ENCODE measurements at regions not wholly inside any gene's neighbourhood (a gene's known extent, or its start where the extent isn't known, plus 50 kb on each side); places are given as distances from the start of the nearest gene placed in this dataset.

DNA sequence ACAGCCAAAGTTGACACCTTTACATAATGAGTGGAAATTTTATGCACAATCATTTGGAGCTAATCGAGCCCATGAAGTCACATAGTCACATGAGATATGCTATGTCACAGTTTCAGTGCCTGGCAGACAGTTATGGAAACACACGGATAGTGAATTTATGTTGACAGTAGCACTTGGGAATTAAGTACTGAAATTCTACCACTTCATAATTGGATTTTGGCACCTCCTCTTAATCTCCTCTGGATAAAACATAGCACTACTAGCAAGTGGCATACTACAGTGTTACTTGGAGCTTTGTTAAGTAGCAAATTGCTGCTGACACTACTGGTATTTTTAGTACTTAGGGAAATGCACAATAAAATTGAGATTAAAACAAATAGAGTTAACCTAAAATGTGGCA lies 1679.4 kb downstream of the OTOL1 start:
- TF ChIP-seq, protein P1, sequence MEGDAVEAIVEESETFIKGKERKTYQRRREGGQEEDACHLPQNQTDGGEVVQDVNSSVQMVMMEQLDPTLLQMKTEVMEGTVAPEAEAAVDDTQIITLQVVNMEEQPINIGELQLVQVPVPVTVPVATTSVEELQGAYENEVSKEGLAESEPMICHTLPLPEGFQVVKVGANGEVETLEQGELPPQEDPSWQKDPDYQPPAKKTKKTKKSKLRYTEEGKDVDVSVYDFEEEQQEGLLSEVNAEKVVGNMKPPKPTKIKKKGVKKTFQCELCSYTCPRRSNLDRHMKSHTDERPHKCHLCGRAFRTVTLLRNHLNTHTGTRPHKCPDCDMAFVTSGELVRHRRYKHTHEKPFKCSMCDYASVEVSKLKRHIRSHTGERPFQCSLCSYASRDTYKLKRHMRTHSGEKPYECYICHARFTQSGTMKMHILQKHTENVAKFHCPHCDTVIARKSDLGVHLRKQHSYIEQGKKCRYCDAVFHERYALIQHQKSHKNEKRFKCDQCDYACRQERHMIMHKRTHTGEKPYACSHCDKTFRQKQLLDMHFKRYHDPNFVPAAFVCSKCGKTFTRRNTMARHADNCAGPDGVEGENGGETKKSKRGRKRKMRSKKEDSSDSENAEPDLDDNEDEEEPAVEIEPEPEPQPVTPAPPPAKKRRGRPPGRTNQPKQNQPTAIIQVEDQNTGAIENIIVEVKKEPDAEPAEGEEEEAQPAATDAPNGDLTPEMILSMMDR (IDR thresholded peaks at IDR 0.05), result no peak
- TF ChIP-seq FOSL2 (IDR thresholded peaks at IDR 0.05; ENCODE audit: borderline replicate concordance, low read depth) (no peak), SMC3 (IDR thresholded peaks at IDR 0.05; ENCODE audit: low read depth, low read length) (no peak), EP300 (IDR thresholded peaks at IDR 0.05; ENCODE audit: borderline replicate concordance in 1 of 2, low read depth in 1 of 2, low read length in 1 of 2) (no peak), USF1 (IDR thresholded peaks at IDR 0.05; ENCODE audit: borderline replicate concordance, low read depth) (no peak), RCOR1 (IDR thresholded peaks at IDR 0.05; ENCODE audit: low read length) (no peak)
- TF ChIP-seq, protein P2, sequence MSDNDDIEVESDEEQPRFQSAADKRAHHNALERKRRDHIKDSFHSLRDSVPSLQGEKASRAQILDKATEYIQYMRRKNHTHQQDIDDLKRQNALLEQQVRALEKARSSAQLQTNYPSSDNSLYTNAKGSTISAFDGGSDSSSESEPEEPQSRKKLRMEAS (IDR thresholded peaks at IDR 0.05; ENCODE audit: low read depth), result no peak
- TF ChIP-seq, protein P3, sequence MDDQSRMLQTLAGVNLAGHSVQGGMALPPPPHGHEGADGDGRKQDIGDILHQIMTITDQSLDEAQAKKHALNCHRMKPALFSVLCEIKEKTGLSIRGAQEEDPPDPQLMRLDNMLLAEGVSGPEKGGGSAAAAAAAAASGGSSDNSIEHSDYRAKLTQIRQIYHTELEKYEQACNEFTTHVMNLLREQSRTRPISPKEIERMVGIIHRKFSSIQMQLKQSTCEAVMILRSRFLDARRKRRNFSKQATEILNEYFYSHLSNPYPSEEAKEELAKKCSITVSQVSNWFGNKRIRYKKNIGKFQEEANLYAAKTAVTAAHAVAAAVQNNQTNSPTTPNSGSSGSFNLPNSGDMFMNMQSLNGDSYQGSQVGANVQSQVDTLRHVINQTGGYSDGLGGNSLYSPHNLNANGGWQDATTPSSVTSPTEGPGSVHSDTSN (IDR thresholded peaks at IDR 0.05), result no peak

Data from SK-N-SH (cell line).